ENCODE measurements at regions not wholly inside any gene's neighbourhood (a gene's known extent, or its start where the extent isn't known, plus 50 kb on each side); places are given as distances from the start of the nearest gene placed in this dataset.

DNA sequence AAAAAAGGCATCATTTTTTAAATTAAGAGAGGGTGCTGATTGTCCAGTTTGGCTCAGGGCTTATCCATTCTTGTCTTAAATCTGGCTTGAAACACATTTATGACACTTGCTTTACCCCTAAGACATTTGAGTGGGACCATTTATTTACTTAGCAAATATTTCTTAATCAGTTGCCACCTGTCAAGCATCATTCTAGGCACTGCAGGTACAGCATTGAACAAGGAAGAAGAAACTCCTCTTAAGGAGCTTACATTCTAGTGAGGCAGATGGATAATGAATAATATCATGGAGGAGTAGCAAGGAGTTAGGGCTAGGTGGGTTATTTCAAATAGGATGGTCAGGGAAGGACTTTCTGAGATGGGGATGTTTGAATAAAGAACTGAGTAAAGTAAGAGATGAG lies 189.8 kb downstream of the UTRN start:
- DNase-seq, result no peak
- no peaks in the 10 kb centered on the region for H3K36me3 ChIP-seq
- intact Hi-C loops (cut with DNase I), result no loop called here
- H3K9me3 ChIP-seq, result no peaks in the 10 kb centered on the region
- no peaks in the 10 kb centered on the region for H3K27me3 ChIP-seq
- H3K27ac ChIP-seq, result no peak overlapping the region
- TF ChIP-seq, protein P1, sequence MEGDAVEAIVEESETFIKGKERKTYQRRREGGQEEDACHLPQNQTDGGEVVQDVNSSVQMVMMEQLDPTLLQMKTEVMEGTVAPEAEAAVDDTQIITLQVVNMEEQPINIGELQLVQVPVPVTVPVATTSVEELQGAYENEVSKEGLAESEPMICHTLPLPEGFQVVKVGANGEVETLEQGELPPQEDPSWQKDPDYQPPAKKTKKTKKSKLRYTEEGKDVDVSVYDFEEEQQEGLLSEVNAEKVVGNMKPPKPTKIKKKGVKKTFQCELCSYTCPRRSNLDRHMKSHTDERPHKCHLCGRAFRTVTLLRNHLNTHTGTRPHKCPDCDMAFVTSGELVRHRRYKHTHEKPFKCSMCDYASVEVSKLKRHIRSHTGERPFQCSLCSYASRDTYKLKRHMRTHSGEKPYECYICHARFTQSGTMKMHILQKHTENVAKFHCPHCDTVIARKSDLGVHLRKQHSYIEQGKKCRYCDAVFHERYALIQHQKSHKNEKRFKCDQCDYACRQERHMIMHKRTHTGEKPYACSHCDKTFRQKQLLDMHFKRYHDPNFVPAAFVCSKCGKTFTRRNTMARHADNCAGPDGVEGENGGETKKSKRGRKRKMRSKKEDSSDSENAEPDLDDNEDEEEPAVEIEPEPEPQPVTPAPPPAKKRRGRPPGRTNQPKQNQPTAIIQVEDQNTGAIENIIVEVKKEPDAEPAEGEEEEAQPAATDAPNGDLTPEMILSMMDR (IDR thresholded peaks at IDR 0.05), result no peak
- H3K9ac ChIP-seq (ENCODE audit: low read depth in 2 of 2, low read length in 2 of 2), result no peak overlapping the region
- no peaks in the 10 kb centered on the region for H3K4me1 ChIP-seq
- no peak overlapping the region for H3K4me3 ChIP-seq

DNA sequence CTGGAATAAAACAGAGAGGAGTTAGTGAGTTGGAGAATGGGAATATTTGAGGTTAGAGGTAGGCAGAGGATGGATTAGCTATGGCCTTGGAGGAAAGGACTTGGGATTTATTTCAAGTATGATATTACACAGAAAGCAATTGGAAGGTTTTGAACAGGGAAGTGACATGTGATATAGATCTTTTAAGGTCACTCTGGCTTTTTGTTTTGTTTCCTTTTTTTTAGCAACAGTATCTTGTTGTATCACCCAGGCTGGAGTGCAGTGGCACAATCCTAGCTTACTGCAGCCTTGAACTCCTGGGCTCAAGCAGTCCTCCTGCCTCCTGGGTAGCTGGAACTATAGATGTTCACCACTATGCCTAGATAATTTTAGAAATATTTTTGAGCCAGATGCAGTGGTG lies 190.3 kb downstream of the UTRN start:
- H3K36me3 ChIP-seq, result no peaks in the 10 kb centered on the region
- intact Hi-C loops (cut with DNase I), result no loop called here
- no peak overlapping the region for H3K9ac ChIP-seq (ENCODE audit: low read depth in 2 of 2, low read length in 2 of 2)
- H3K4me1 ChIP-seq, result no peaks in the 10 kb centered on the region
- H3K9me3 ChIP-seq, result no peaks in the 10 kb centered on the region
- H3K27ac ChIP-seq, result no peak overlapping the region
- H3K27me3 ChIP-seq, result no peaks in the 10 kb centered on the region
- TF ChIP-seq, protein P1 (IDR thresholded peaks at IDR 0.05), result no peak
- DNase-seq, result no peak
- no peak overlapping the region for H3K4me3 ChIP-seq

GRCh38 chr6:144476286-144476685 lies 191.2 kb downstream of the UTRN start:
- H3K9me3 ChIP-seq, result no peaks in the 10 kb centered on the region
- H3K9ac ChIP-seq (ENCODE audit: low read depth in 2 of 2, low read length in 2 of 2), result no peak overlapping the region
- TF ChIP-seq, protein P1 (IDR thresholded peaks at IDR 0.05), result no peak
- DNase-seq, result no peak
- H3K27me3 ChIP-seq, result no peaks in the 10 kb centered on the region
- no peak overlapping the region for H3K4me3 ChIP-seq
- intact Hi-C loops (cut with DNase I), result no loop called here
- H3K4me1 ChIP-seq, result no peaks in the 10 kb centered on the region
- no peaks in the 10 kb centered on the region for H3K36me3 ChIP-seq
- no peak overlapping the region for H3K27ac ChIP-seq

- intact Hi-C loops (cut with DNase I), result no loop called here
- Histone ChIP-seq H3K27ac (no peak overlapping the region), H3K4me3 (no peak overlapping the region), H3K27me3 (no peaks in the 10 kb centered on the region), H3K9me3 (no peaks in the 10 kb centered on the region), H3K9ac (ENCODE audit: low read depth in 2 of 2, low read length in 2 of 2) (no peak overlapping the region), H3K4me1 (no peaks in the 10 kb centered on the region), H3K36me3 (no peaks in the 10 kb centered on the region)
- no peak for DNase-seq
- TF ChIP-seq, protein P1 (IDR thresholded peaks at IDR 0.05), result no peak
These were observed 192.3 kb downstream of the UTRN start for GRCh38 chr6:144477396-144477795.

DNA sequence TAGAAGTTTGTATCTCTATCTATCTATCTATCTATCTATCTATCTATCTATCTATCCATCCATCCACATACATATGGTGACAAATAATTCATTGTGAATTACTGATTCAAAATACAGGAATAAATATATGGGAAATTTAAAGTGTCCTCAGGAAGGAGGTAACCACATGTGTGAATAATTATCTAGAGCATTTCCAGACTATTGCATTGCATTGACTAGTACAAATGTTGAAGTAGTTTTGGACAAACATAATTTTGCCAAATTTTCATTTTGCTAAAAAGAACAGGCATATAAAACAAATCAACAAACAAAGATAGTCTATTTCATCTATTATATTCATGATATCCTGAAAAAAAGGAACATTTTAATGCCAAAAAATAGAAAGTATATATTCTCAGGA lies 192.7 kb downstream of the UTRN start:
- H3K4me1 ChIP-seq, result no peaks in the 10 kb centered on the region
- H3K4me3 ChIP-seq, result no peak overlapping the region
- H3K27ac ChIP-seq, result no peak overlapping the region
- TF ChIP-seq, protein P1 (IDR thresholded peaks at IDR 0.05), result no peak
- H3K9ac ChIP-seq (ENCODE audit: low read depth in 2 of 2, low read length in 2 of 2), result no peak overlapping the region
- no peak for DNase-seq
- H3K36me3 ChIP-seq, result no peaks in the 10 kb centered on the region
- H3K9me3 ChIP-seq, result no peaks in the 10 kb centered on the region
- intact Hi-C loops (cut with DNase I), result no loop called here
- H3K27me3 ChIP-seq, result no peaks in the 10 kb centered on the region

DNA sequence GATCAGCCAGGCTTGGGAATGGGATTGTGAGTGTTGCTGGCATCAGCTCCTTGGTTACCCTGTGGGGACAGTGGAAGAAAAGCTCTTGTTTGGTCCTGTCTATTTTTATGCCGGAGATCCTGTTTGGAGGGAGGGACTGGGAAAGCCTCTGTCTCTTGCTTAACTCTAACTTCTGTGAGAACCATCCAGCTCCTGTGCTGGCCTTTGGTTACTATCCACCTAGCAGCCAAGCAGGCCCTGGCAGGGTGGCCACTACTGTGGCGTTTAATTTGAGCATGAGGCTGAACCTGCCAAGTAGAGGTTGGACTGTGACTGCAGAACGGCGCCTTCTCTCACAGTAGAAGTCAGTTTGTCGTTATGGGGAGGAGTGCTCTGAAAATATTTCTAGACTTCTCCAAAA lies 193.3 kb downstream of the UTRN start:
- H3K27ac ChIP-seq, result no peak overlapping the region
- TF ChIP-seq, protein P1 (IDR thresholded peaks at IDR 0.05), result no peak
- no peaks in the 10 kb centered on the region for H3K27me3 ChIP-seq
- no peaks in the 10 kb centered on the region for H3K36me3 ChIP-seq
- no peaks in the 10 kb centered on the region for H3K4me1 ChIP-seq
- no peak overlapping the region for H3K4me3 ChIP-seq
- no peak for DNase-seq
- no peaks in the 10 kb centered on the region for H3K9me3 ChIP-seq
- H3K9ac ChIP-seq (ENCODE audit: low read depth in 2 of 2, low read length in 2 of 2), result no peak overlapping the region
- intact Hi-C loops (cut with DNase I), result no loop called here
